Kidney tubule cell (primary cell): ENCODE measurements at regions not wholly inside any gene's neighbourhood (a gene's known extent, or its start where the extent isn't known, plus 50 kb on each side); places are given as distances from the start of the nearest gene placed in this dataset.
"Not testable (repeated sequence)": the region's sequence is repeated elsewhere in the genome, so short reads cannot be mapped to it uniquely, and the experiment has no call there.

ENCODE experiments used
- DNase-seq: peaks from one replicate; pipeline ENCODE4 v3.0.0-alpha.2; 2018; ENCODE audit warnings: low spot score

GRCh38 chr13:42478531-42479156, 95.3 kb upstream of the TNFSF11 start:
- DNase-seq: peak; percentile 23

- DNase-seq: no peak
These were observed 89.6 kb upstream of the TNFSF11 start for GRCh38 chr13:42484386-42484785.

- no peak for DNase-seq
These were observed 88.7 kb upstream of the TNFSF11 start for GRCh38 chr13:42485272-42485671.

GRCh38 chr13:42486711-42487198, 87.2 kb upstream of the TNFSF11 start:
- DNase-seq: peak; percentile 54

GRCh38 chr13:42487221-42487620, 86.7 kb upstream of the TNFSF11 start:
- peak; percentile 19 for DNase-seq

- peak; percentile 7 for DNase-seq
These were observed 83.3 kb upstream of the TNFSF11 start for GRCh38 chr13:42490676-42491075.

GRCh38 chr13:42492372-42492920, 81.5 kb upstream of the TNFSF11 start:
- DNase-seq: no peak

GRCh38 chr13:42494157-42494556, 79.8 kb upstream of the TNFSF11 start:
- peak; percentile 4 for DNase-seq

GRCh38 chr13:42495255-42495654, 78.7 kb upstream of the TNFSF11 start:
- peak; percentile 17 for DNase-seq

- no peak for DNase-seq
These were observed 78.2 kb upstream of the TNFSF11 start for GRCh38 chr13:42495751-42496150.

- not testable (repeated sequence) for DNase-seq
These were observed 76.9 kb upstream of the TNFSF11 start for GRCh38 chr13:42496926-42497554.

- peak; percentile 89 for DNase-seq
These were observed 76.2 kb upstream of the TNFSF11 start for GRCh38 chr13:42497798-42498197.

- DNase-seq: no peak
These were observed 75.4 kb upstream of the TNFSF11 start for GRCh38 chr13:42498521-42498920.
